ENCODE measurements at regions not wholly inside any gene's neighbourhood (a gene's known extent, or its start where the extent isn't known, plus 50 kb on each side); places are given as distances from the start of the nearest gene placed in this dataset.

DNA sequence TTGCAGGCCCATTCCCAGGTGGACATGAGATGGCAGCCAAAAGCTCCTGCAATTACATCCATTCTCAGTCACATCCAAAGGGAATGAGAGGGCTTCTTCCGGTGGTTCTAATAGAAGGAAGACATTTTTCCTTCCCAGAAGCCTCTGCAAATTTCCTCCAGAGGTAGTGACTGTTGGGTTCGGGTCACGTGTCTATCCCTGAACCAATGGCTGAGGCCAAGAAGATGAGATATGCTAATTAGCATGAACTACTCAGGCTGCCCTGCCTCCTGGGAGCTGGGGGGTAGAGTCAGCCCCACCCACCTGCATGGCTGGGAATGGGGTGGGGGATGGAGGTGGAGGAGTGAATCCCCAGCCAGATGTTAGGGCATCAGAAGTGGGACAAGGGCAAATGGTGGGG, 61.3 kb upstream of the IYD start:
- TF ChIP-seq, protein P1, sequence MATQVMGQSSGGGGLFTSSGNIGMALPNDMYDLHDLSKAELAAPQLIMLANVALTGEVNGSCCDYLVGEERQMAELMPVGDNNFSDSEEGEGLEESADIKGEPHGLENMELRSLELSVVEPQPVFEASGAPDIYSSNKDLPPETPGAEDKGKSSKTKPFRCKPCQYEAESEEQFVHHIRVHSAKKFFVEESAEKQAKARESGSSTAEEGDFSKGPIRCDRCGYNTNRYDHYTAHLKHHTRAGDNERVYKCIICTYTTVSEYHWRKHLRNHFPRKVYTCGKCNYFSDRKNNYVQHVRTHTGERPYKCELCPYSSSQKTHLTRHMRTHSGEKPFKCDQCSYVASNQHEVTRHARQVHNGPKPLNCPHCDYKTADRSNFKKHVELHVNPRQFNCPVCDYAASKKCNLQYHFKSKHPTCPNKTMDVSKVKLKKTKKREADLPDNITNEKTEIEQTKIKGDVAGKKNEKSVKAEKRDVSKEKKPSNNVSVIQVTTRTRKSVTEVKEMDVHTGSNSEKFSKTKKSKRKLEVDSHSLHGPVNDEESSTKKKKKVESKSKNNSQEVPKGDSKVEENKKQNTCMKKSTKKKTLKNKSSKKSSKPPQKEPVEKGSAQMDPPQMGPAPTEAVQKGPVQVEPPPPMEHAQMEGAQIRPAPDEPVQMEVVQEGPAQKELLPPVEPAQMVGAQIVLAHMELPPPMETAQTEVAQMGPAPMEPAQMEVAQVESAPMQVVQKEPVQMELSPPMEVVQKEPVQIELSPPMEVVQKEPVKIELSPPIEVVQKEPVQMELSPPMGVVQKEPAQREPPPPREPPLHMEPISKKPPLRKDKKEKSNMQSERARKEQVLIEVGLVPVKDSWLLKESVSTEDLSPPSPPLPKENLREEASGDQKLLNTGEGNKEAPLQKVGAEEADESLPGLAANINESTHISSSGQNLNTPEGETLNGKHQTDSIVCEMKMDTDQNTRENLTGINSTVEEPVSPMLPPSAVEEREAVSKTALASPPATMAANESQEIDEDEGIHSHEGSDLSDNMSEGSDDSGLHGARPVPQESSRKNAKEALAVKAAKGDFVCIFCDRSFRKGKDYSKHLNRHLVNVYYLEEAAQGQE (IDR thresholded peaks at IDR 0.05; ENCODE audit: insufficient read depth in 1 of 2, low read depth in 2 of 2, low read length in 2 of 2), result no peak
- no peak for TF ChIP-seq POLR2AphosphoS5 (IDR thresholded peaks at IDR 0.05; ENCODE audit: low read depth, low read length)
- no peak for TF ChIP-seq SIN3A (IDR thresholded peaks at IDR 0.05; ENCODE audit: borderline replicate concordance, insufficient read depth, low read length)
- TF ChIP-seq FOXP2 (optimal IDR thresholded peaks at IDR 0.05; ENCODE audit: borderline replicate concordance, extremely low read depth, extremely low read length, insufficient read depth), result no peak
- TF ChIP-seq TAF1 (IDR thresholded peaks at IDR 0.05; ENCODE audit: borderline replicate concordance, insufficient read depth, low read length), result no peak

DNA sequence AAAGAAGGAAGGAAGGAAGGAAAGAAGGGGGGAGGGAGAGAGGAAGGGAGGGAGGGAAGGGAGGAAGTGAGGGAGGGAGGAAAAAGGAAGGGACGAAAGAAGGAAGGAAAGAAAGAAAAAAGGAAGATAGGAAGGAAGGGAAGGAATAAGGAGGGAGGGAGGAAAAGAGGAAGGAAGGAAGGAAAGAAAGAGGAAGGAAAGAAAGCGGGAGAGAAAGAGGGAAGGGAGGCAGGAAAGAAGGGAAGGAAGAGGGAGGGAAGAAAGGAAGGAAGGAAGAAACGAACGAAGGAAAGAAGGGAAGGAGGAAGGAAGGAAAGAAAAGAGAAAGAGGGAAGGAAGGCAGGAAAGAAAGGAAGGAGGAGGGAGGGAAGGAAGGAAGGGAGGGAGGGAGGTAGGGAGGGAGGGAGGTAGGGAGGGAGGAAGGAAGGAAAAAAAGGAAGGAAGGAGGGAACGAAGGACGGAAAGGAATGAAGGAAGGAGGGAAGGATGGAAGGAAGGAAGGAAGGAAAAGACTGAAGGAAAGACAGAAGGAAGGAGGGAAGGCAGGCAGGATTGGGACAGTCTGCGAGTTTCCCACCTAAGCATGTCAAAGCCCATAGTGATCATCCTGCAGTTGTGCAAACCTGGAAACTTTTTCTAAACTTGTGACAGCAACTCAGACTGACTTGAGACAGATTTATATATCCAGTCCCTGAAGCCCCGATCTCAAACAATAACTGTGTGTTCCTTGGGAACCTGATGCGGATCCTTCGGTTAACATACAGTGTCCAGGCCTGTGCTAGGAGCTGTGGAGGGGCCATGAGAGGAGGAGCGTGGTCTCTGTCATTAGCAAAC, 59.8 kb upstream of the IYD start:
- TF ChIP-seq TAF1 (IDR thresholded peaks at IDR 0.05; ENCODE audit: borderline replicate concordance, insufficient read depth, low read length) (no peak), SIN3A (IDR thresholded peaks at IDR 0.05; ENCODE audit: borderline replicate concordance, insufficient read depth, low read length) (no peak), POLR2AphosphoS5 (IDR thresholded peaks at IDR 0.05; ENCODE audit: low read depth, low read length) (no peak), FOXP2 (optimal IDR thresholded peaks at IDR 0.05; ENCODE audit: borderline replicate concordance, extremely low read depth, extremely low read length, insufficient read depth) (no peak)
- TF ChIP-seq, protein P1 (IDR thresholded peaks at IDR 0.05; ENCODE audit: insufficient read depth in 1 of 2, low read depth in 2 of 2, low read length in 2 of 2), result no peak

DNA sequence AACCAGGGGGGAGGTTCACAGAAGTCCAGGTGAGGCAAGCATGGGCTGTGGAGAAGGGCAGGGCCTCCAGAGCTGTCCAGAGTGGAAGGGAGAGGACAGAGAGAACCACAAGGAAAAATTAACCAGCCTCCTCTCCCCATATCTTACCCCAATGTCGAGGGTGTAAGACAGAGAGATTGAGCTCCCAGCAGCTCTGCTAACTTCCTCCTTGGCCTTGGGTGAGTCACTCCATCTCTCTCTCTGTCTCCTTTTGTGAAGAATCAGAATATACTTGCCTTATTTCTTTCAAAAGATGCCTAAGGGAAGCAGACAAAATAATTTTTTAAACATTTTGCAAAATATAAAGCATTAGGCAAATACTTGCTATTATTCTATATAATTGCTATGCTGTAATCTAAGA, 58.3 kb upstream of the IYD start:
- TF ChIP-seq SIN3A (IDR thresholded peaks at IDR 0.05; ENCODE audit: borderline replicate concordance, insufficient read depth, low read length), result no peak
- no peak for TF ChIP-seq TAF1 (IDR thresholded peaks at IDR 0.05; ENCODE audit: borderline replicate concordance, insufficient read depth, low read length)
- TF ChIP-seq, protein P1 (IDR thresholded peaks at IDR 0.05; ENCODE audit: insufficient read depth in 1 of 2, low read depth in 2 of 2, low read length in 2 of 2), result no peak
- no peak for TF ChIP-seq POLR2AphosphoS5 (IDR thresholded peaks at IDR 0.05; ENCODE audit: low read depth, low read length)
- no peak for TF ChIP-seq FOXP2 (optimal IDR thresholded peaks at IDR 0.05; ENCODE audit: borderline replicate concordance, extremely low read depth, extremely low read length, insufficient read depth)

DNA sequence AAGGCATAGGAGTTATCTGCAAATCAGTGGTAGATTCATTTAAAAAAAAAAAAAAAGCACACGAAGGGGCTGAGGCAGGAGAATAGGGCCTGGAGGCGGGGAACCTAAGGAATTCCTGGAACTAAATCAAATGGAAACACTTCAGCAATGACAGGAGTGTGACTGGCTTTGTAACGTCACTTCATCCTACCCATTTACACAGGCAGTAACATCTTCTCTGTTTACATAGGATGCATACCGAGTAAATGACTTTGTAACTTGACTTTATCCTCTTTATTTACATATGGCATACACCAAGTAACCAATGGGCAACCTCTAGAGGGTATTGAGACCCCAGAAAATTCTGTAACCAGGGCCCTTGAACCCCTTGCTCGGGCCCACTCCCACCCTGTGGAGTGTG, 56.4 kb upstream of the IYD start:
- TF ChIP-seq POLR2AphosphoS5 (IDR thresholded peaks at IDR 0.05; ENCODE audit: low read depth, low read length) (no peak), TAF1 (IDR thresholded peaks at IDR 0.05; ENCODE audit: borderline replicate concordance, insufficient read depth, low read length) (no peak)

DNA sequence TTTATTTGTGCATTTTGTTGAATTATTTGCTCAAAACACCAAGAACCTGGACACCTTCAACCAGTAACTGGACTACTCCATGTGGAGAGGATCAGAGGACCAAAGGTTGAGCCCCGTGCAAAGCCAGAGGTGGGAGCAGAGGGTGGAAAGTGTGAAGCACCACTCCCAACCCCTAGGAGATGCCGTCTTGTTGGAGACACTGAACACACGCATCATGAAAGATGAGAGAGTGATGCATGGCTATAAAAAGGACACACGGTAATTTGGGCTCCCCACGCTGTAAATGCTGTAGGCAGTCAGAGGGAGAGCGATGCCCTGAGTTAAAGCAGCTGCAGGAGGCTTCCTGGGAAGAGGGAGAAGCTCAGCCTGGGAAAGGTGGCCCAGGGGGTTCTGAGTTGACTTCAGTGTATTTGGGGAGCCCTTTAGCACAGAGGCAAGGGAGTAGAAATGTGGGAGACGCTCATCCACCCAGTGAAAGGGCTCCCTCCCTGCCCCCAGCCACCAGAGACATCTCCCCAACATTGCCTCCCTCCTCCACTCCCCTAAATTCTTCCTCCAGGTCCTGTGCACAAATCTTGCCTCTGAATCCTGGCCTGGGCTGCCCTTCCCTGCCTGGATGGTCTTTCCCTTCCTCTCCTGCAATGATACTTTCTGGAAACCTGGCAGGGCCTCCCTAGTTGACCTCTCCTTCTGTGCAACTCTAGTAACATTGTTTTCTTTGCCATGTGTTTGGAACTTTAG, 55.8 kb upstream of the IYD start:
- TF ChIP-seq, protein P1 (IDR thresholded peaks at IDR 0.05; ENCODE audit: insufficient read depth in 1 of 2, low read depth in 2 of 2, low read length in 2 of 2), result no peak
- no peak for TF ChIP-seq POLR2AphosphoS5 (IDR thresholded peaks at IDR 0.05; ENCODE audit: low read depth, low read length)
- no peak for TF ChIP-seq TAF1 (IDR thresholded peaks at IDR 0.05; ENCODE audit: borderline replicate concordance, insufficient read depth, low read length)
- TF ChIP-seq SIN3A (IDR thresholded peaks at IDR 0.05; ENCODE audit: borderline replicate concordance, insufficient read depth, low read length), result no peak
- TF ChIP-seq FOXP2 (optimal IDR thresholded peaks at IDR 0.05; ENCODE audit: borderline replicate concordance, extremely low read depth, extremely low read length, insufficient read depth), result no peak

All from PFSK-1 (cell line).